ENCODE measurements at regions not wholly inside any gene's neighbourhood (a gene's known extent, or its start where the extent isn't known, plus 50 kb on each side); places are given as distances from the start of the nearest gene placed in this dataset.

GRCh38 chr5:38793099-38793498 is 52.7 kb upstream of the OSMR start:
- TF ChIP-seq POLR2AphosphoS5 (IDR thresholded peaks at IDR 0.05; ENCODE audit: low read depth, low read length) (no peak), SIN3A (IDR thresholded peaks at IDR 0.05; ENCODE audit: borderline replicate concordance, low read depth, low read length) (no peak), CTCF (IDR thresholded peaks at IDR 0.05) (no peak), FOXM1 (IDR thresholded peaks at IDR 0.05; ENCODE audit: low read depth) (no peak), GABPA (IDR thresholded peaks at IDR 0.05; ENCODE audit: low read depth) (no peak), JUND (IDR thresholded peaks at IDR 0.05) (no peak), RAD21 (IDR thresholded peaks at IDR 0.05; ENCODE audit: low read length) (no peak), CHD2 (IDR thresholded peaks at IDR 0.05; ENCODE audit: low read length, partially characterized antibody) (no peak), NRF1 (IDR thresholded peaks at IDR 0.05; ENCODE audit: low read depth, low read length) (no peak), REST (IDR thresholded peaks at IDR 0.05; ENCODE audit: low read depth, low read length) (no peak), TAF1 (IDR thresholded peaks at IDR 0.05; ENCODE audit: borderline replicate concordance, low read depth, low read length) (no peak), USF2 (IDR thresholded peaks at IDR 0.05; ENCODE audit: borderline replicate concordance, low read depth, low read length) (no peak), YY1 (IDR thresholded peaks at IDR 0.05; ENCODE audit: low read depth) (no peak)
- TF ChIP-seq, protein P1, sequence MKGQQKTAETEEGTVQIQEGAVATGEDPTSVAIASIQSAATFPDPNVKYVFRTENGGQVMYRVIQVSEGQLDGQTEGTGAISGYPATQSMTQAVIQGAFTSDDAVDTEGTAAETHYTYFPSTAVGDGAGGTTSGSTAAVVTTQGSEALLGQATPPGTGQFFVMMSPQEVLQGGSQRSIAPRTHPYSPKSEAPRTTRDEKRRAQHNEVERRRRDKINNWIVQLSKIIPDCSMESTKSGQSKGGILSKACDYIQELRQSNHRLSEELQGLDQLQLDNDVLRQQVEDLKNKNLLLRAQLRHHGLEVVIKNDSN (IDR thresholded peaks at IDR 0.05; ENCODE audit: borderline replicate concordance, low read depth) = no peak

All from SK-N-SH (cell line).